HL-60/S4 treated with retinoic acid at 250 ng/mL for 4 days and 3 days (cell line): ENCODE measurements at regions not wholly inside any gene's neighbourhood (a gene's known extent, or its start where the extent isn't known, plus 50 kb on each side); places are given as distances from the start of the nearest gene placed in this dataset.

ENCODE experiments used
- in situ Hi-C: fragments of 300-500 bp; cut with MboI; formaldehyde crosslinking; loops from 2 replicates; pipeline ENCODE4 v1.7.0; 2022; ENCODE audit warnings: low sequenced_read_pairs

- in situ Hi-C loops: no loop called here
These were observed 138.0 kb upstream of the HS3ST2 start for GRCh38 chr16:22675745-22676540.

- in situ Hi-C loops: no loop called here
These were observed 136.7 kb upstream of the HS3ST2 start for GRCh38 chr16:22677024-22677830.

GRCh38 chr16:22678311-22678710 is 135.7 kb upstream of the HS3ST2 start:
- in situ Hi-C loops: no loop called here

- in situ Hi-C loops: no loop called here
These were observed 132.2 kb upstream of the HS3ST2 start for GRCh38 chr16:22681554-22682291.

GRCh38 chr16:22683258-22683657 is 130.7 kb upstream of the HS3ST2 start:
- in situ Hi-C loops: no loop called here

- in situ Hi-C loops: no loop called here
These were observed 130.0 kb upstream of the HS3ST2 start for GRCh38 chr16:22683730-22684573.

- in situ Hi-C loops: no loop called here
These were observed 129.1 kb upstream of the HS3ST2 start for GRCh38 chr16:22684574-22685458.

- in situ Hi-C loops: no loop called here
These were observed 128.5 kb upstream of the HS3ST2 start for GRCh38 chr16:22685459-22685830.

GRCh38 chr16:22687031-22687530 is 126.9 kb upstream of the HS3ST2 start:
- in situ Hi-C loops: no loop called here

- in situ Hi-C loops: no loop called here
These were observed 125.5 kb upstream of the HS3ST2 start for GRCh38 chr16:22688463-22688862.

- in situ Hi-C loops: no loop called here
These were observed 125.0 kb upstream of the HS3ST2 start for GRCh38 chr16:22688930-22689329.

GRCh38 chr16:22691335-22691734 is 122.6 kb upstream of the HS3ST2 start:
- in situ Hi-C loops: no loop called here

- in situ Hi-C loops: no loop called here
These were observed 121.9 kb upstream of the HS3ST2 start for GRCh38 chr16:22692034-22692433.

- in situ Hi-C loops: no loop called here
These were observed 120.9 kb upstream of the HS3ST2 start for GRCh38 chr16:22692916-22693637.

- in situ Hi-C loops: no loop called here
These were observed 120.2 kb upstream of the HS3ST2 start for GRCh38 chr16:22693638-22694340.

GRCh38 chr16:22694887-22695382 is 119.0 kb upstream of the HS3ST2 start:
- in situ Hi-C loops: loop anchor here (5.0 kb wide), 1 partner anchor 1118 kb away; no protein-coding TSS in a partner anchor

- in situ Hi-C loops: loop anchor here (5.0 kb wide), 1 partner anchor 1118 kb away; no protein-coding TSS in a partner anchor
These were observed 118.2 kb upstream of the HS3ST2 start for GRCh38 chr16:22695773-22696172.

GRCh38 chr16:22699356-22699755 is 114.6 kb upstream of the HS3ST2 start:
- in situ Hi-C loops: loop anchor here (5.0 kb wide), 1 partner anchor 1122 kb away; no protein-coding TSS in a partner anchor
